Activated CD4-positive, alpha-beta T cell treated with anti-CD3 and anti-CD28 coated beads, Interleukin-10, Interleukin-2, amounts not matched to agents 100 ng/mL and 50 ng/mL, durations not matched to agents 16 hours and 8 hours (primary cell): ENCODE measurements at regions not wholly inside any gene's neighbourhood (a gene's known extent, or its start where the extent isn't known, plus 50 kb on each side); places are given as distances from the start of the nearest gene placed in this dataset.

Source experiments
- DNase-seq: peaks from one replicate; pipeline ENCODE4 v3.0.0-alpha.2; 2020

GRCh38 chr6:14930366-14930989, 315.4 kb upstream of the JARID2 start:
- DNase-seq = peak; percentile 22

- no peak for DNase-seq
Measured at GRCh38 chr6:14932485-14933182, 313.2 kb upstream of the JARID2 start.

GRCh38 chr6:14933183-14933544, 312.7 kb upstream of the JARID2 start:
- no peak for DNase-seq

DNA sequence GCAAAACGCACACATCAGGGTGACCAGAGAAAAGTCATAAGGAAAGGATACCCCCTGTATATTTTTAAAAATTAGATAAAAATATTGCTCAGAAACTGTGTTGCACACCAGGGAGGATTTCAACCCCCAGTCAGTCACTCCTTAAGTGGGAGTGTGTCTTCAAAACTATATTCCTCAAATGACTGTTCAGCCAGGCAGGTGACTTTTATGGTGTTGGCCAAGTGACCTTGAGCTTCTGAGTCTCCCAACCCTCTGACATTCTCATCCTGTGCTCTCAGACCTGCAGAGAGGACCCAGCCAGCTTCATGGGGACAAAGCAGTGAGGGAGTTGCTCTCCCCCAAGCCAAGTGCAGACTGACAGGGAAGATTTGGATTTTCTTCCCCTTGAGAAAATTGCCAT, 311.9 kb upstream of the JARID2 start:
- DNase-seq = peak; percentile 41

- DNase-seq = no peak
Measured at GRCh38 chr6:14934844-14935243, 311.0 kb upstream of the JARID2 start.

GRCh38 chr6:14936861-14937260, 309.0 kb upstream of the JARID2 start:
- DNase-seq = no peak

GRCh38 chr6:14943116-14943515, 302.8 kb upstream of the JARID2 start:
- no peak for DNase-seq

GRCh38 chr6:14944593-14944992, 301.3 kb upstream of the JARID2 start:
- DNase-seq = no peak

GRCh38 chr6:14945461-14946185, 300.2 kb upstream of the JARID2 start:
- no peak for DNase-seq

GRCh38 chr6:14946753-14947152, 299.1 kb upstream of the JARID2 start:
- no peak for DNase-seq

DNA sequence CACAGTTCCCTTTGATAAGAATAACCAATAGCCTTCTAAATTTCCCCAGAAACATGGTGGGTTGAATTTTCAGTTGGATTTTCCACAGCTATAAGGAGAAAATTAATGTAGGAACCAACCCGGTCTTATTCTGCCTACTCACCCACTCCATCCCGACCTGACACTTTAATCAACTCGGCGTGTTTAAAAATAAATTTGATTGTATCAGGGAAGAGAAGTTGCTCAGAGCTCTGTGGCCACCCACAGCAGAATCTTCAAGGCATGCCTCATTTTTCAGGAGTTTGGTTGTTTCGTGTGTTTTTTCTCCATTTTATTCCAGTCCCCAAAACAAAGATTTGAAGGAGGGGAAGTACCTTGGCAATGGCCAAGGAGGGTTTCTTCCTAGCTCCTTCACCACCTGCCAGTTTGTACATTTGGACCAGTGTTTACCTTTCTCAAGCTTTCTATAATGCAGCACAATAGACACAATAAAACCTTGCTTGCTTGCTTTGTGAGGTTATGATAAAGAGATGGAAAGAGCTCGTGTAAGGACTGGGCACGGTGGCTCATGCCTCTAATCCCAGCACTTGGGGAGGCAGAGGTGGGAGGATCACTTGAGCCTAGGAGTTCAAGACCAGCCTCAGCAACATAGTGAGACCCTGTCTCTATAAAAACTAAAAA, 297.2 kb upstream of the JARID2 start:
- DNase-seq = no peak

DNA sequence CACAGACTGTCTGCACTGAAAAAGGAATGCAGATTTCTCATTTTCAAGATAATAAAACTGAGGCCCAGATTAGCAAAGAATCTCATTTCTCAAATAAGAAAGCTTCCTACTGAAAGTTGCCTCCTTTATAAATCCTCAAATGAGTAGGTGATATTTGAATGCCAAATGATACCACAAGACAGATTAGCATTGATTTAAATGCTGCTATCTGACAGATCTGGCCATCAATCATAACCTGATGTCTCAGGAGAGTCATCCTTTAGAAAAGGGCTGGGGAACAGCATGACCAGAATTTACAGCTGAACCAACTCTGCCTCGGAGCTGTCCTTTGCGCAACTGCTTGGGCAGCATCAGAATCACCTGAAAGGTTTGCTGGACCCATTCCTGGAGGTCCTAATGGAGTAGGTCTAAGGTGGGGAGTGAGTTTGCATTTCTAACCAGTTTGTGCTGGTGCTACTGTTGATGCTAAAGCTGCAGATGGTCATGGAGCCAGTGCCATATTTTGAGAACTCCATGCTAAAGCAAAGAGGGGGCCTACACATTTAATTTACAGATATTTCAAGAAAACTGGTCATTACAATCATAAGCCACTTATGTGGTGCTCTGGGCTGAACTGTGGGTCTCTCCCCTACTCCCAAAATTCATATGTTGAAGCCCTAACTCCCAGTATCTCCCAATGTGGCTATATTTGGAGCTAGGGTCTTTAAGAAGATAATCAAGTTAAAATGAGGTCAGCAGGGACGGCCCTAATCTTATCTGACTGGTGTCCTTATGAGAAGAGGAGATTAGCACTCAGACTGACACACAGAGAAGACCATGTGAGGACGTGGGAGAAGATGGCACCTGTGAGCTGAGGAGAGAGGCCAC, 295.5 kb upstream of the JARID2 start:
- DNase-seq = no peak

DNA sequence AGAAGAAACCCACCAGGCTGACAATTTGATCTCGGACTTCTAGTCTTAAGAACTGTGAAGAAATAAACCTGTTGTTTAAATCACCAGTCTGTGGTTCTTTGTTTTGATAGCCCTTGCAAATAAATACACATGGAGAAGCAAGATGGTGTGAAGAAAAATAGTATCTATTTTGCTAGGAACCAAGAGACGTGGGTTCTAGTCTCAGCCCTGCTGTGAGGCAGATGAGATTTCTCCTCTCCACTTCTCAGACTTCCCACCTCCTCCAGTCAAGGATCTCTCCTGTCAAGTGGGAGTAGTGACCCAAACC, 294.9 kb upstream of the JARID2 start:
- no peak for DNase-seq

DNA sequence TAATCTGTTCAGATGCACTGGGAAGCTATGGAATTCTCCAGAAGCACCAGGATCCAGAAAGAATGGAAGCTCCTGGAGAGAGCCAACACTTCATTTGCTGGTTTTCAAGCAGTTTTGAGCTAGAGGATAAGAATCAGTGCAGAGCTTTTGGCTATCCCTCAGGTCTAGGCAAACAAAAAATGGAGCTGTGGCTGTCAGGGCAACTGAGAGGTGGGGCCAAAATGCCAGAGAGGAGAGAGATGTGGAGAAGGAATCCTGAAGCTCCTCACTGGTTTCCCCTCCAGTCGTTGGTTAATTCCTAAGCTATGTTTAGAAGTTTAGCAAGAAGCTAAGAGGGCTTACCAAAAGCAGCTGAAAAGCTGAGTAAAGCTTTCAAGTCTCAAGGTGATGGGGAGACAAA, 294.2 kb upstream of the JARID2 start:
- DNase-seq = no peak

- no peak for DNase-seq
Measured at GRCh38 chr6:14953836-14954235, 292.0 kb upstream of the JARID2 start.

DNA sequence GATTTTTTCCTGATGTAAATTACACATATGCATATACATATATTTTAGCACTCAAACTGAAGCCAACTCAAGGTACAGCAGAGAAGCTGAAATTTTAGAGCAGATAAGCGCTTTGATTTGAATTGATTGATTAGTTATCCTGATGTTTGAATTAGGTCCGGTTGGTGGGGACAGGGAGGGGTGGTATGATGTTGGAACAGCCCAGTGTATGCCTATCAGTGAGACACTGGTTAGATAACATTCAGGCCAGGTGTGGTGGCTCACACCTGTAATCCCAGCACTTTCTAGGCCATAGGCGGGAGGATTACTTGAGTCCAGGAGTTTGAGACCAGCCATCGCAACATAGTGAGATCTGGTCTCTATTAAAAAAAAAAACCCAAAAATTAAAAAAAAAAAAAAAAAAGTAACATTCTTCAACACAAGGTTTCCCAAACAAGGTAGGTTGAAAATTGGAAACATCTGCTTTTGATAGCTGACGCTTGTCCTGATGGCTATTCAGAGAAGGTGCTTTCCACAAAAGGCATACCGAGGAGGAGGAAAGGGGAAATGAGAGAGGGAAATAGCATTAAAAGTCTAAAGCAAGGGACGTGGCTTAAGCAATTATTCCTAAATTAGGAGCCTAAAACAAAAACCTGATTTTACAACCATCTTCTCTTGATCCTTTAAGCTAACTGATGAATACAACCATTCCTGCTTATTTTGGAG, 288.4 kb upstream of the JARID2 start:
- no peak for DNase-seq

- no peak for DNase-seq
Measured at GRCh38 chr6:14959324-14959885, 286.5 kb upstream of the JARID2 start.

DNA sequence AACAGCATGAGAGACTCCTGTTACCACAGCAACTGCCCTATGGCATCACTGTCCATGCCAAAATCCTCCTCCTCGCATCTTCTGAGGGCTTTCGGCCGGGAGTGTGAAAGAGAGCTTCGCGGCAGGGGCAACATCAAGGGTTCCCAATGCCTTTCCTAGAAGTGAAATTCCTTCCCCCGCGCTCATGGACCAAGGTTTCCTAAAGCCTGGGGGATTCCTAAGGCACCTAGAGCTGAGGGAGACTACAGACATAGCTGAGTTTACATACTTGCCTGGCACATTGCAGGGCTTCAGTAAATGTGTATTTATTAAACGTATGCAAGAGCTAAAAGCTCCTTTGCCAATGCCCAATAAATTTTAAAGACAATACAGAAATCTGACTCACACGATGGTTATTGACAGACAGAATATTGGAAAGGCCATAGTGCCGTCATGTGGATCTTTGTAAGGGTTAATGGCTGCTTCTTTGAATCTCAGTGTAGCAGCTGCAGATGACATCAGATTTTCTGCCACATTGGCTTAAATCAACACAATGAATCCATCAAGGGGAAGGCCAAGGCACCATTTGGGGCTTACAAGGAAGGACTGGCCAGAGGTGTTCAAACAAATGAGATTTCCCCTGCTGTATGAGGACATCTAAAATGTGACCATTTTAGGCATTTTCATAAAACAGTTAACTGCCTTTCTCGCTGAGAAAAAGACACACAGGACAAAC, 281.2 kb upstream of the JARID2 start:
- no peak for DNase-seq

DNA sequence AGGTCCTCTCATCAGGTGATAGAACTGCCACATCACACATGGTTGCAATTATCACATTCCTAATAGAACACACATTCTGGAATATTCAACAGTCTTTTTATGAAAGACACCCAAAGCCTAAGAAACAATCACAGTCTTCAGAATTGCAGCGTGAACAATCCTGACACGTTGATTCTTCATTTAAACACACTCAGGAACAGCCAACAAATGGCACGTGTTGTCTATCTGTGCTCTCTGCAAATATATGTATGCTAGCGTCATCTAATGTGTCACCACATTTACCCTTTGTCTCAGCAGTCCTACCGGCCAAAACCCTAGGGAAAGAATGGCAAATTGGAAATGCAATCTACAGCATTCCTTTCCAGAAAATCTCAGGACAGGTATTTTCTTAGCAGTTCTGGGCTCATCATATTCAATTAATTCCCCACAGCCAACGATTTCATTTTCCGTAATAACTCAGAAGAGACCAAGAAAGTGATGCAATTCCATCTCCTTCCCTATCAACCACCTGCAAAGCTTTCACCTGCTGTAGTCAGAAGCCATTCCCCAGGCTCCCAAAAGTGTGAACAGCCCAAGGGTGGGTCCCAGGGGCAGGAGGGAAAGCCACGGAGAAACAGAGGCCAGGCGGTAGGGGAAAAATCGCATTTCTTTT, 280.3 kb upstream of the JARID2 start:
- no peak for DNase-seq

- no peak for DNase-seq
Measured at GRCh38 chr6:14966096-14966905, 279.6 kb upstream of the JARID2 start.
